SK-N-SH treated with all-trans-retinoic acid at 6 μM for 48 hours (cell line): ENCODE measurements at regions not wholly inside any gene's neighbourhood (a gene's known extent, or its start where the extent isn't known, plus 50 kb on each side); places are given as distances from the start of the nearest gene placed in this dataset.
"Not testable (repeated sequence)": the region's sequence is repeated elsewhere in the genome, so short reads cannot be mapped to it uniquely, and the experiment has no call there.

Experiments
- ATAC-seq: fragments of 200-7000 bp; cut with Tn5 transposase; 3 replicates; pipeline ENCODE4 v1.9.1; 2020; ENCODE audit warnings: mild to moderate bottlenecking, moderate library complexity
- ARNTL ChIP-seq: fragments of 450-650 bp; formaldehyde crosslinking; IDR thresholded peaks from 2 replicates; pipeline ENCODE4 v1.5.0; 2020; ENCODE audit warnings: low read depth, mild to moderate bottlenecking, moderate library complexity, borderline replicate concordance
- BACH2 ChIP-seq: fragments of 250-450 bp; sonication (Bioruptor Pico); IDR thresholded peaks from 2 replicates; pipeline ENCODE4 v1.9.0; 2021; ENCODE audit warnings: mild to moderate bottlenecking, borderline replicate concordance
- CREB5 ChIP-seq: fragments of 250-450 bp; sonication (Bioruptor Pico); IDR thresholded peaks from 2 replicates; pipeline ENCODE4 v1.5.1; 2020; ENCODE audit warnings: low read depth, mild to moderate bottlenecking, moderate library complexity
- CSDC2 ChIP-seq: fragments of 250-450 bp; sonication (Bioruptor Pico); IDR thresholded peaks from 2 replicates; pipeline ENCODE4 v1.5.0; 2020; ENCODE audit warnings: mild to moderate bottlenecking, moderate library complexity
- CSRNP3 ChIP-seq: fragments of 250-450 bp; sonication (Bioruptor Pico); IDR thresholded peaks from 2 replicates; pipeline ENCODE4 v1.5.1; 2021; ENCODE audit warnings: mild to moderate bottlenecking, moderate library complexity
- ESRRG ChIP-seq: fragments of 250-450 bp; sonication (Bioruptor Pico); IDR thresholded peaks from 2 replicates; pipeline ENCODE4 v1.6.1; 2021; ENCODE audit warnings: mild to moderate bottlenecking
- ISL1 ChIP-seq: fragments of 250-450 bp; sonication (Bioruptor Pico); IDR thresholded peaks from 2 replicates; pipeline ENCODE4 v2.1.2; 2022; ENCODE audit warnings: mild to moderate bottlenecking, moderate library complexity
- OSR1 ChIP-seq: fragments of 250-450 bp; sonication (Bioruptor Pico); IDR thresholded peaks from 2 replicates; pipeline ENCODE4 v1.8.0; 2022; ENCODE audit warnings: moderate library complexity, mild to moderate bottlenecking, inconsistent platforms
- PATZ1 ChIP-seq: fragments of 250-450 bp; sonication (Bioruptor Pico); IDR thresholded peaks from 2 replicates; pipeline ENCODE4 v1.8.0; 2020; ENCODE audit warnings: mild to moderate bottlenecking, moderate library complexity, borderline replicate concordance
- POU6F1 ChIP-seq: fragments of 250-450 bp; sonication (Bioruptor Pico); IDR thresholded peaks from 2 replicates; pipeline ENCODE4 v1.8.0; 2021; ENCODE audit warnings: low read depth, mild to moderate bottlenecking, moderate library complexity, borderline replicate concordance
- PPARA ChIP-seq: fragments of 250-450 bp; sonication (Bioruptor Pico); IDR thresholded peaks from 2 replicates; pipeline ENCODE4 v1.5.0; 2020; ENCODE audit warnings: mild to moderate bottlenecking, borderline replicate concordance
- RARB ChIP-seq: fragments of 250-450 bp; sonication (Bioruptor Pico); IDR thresholded peaks from 2 replicates; pipeline ENCODE4 v1.8.0; 2021; ENCODE audit warnings: mild to moderate bottlenecking, moderate library complexity
- SNAI2 ChIP-seq: fragments of 250-450 bp; sonication (Bioruptor Pico); IDR thresholded peaks from 2 replicates; pipeline ENCODE4 v1.5.0; 2020; ENCODE audit warnings: mild to moderate bottlenecking, moderate library complexity
- TOX ChIP-seq: fragments of 250-450 bp; sonication (Bioruptor Pico); IDR thresholded peaks from 2 replicates; pipeline ENCODE4 v1.8.0; 2021; ENCODE audit warnings: mild to moderate bottlenecking, moderate library complexity, borderline replicate concordance
- TSHZ2 ChIP-seq: fragments of 250-450 bp; sonication (Bioruptor Pico); IDR thresholded peaks from 2 replicates; pipeline ENCODE4 v1.5.0; 2020; ENCODE audit warnings: mild to moderate bottlenecking, moderate library complexity
- ZC3H10 ChIP-seq: fragments of 250-450 bp; sonication (Bioruptor Pico); IDR thresholded peaks from 2 replicates; pipeline ENCODE4 v1.5.1; 2021; ENCODE audit warnings: mild to moderate bottlenecking, moderate library complexity
- ZFP3 ChIP-seq: fragments of 250-450 bp; sonication (Bioruptor Pico); IDR thresholded peaks from 2 replicates; pipeline ENCODE4 v1.5.0; 2020; ENCODE audit warnings: mild to moderate bottlenecking, moderate library complexity
- ZFP30 ChIP-seq: fragments of 450-650 bp; formaldehyde crosslinking; IDR thresholded peaks from 2 replicates; pipeline ENCODE4 v1.5.0; 2022; ENCODE audit warnings: mild to moderate bottlenecking, moderate library complexity
- ZNF565 ChIP-seq: fragments of 450-650 bp; formaldehyde crosslinking; conservative IDR thresholded peaks from 2 replicates; pipeline ENCODE4 v1.5.0; 2020; ENCODE audit warnings: low read depth, mild to moderate bottlenecking, moderate library complexity
- ZNF70 ChIP-seq: fragments of 450-650 bp; formaldehyde crosslinking; IDR thresholded peaks from 2 replicates; pipeline ENCODE4 v1.5.0; 2020; ENCODE audit warnings: mild to moderate bottlenecking, moderate library complexity
- ZNF8 ChIP-seq: fragments of 450-650 bp; formaldehyde crosslinking; IDR thresholded peaks from 2 replicates; pipeline ENCODE4 v1.5.0; 2020; ENCODE audit warnings: mild to moderate bottlenecking, moderate library complexity

- TF ChIP-seq CSRNP3 (CRISPR knock-in tag) (no peak), CREB5 (CRISPR knock-in tag) (no peak)
- ATAC-seq, result no peak
Observed at GRCh38 chr5:120146787-120147186, 317.3 kb upstream of the PRR16 start.

GRCh38 chr5:120147911-120148310 lies 316.2 kb upstream of the PRR16 start:
- ATAC-seq, result not testable (repeated sequence)

GRCh38 chr5:120150770-120151169 lies 313.3 kb upstream of the PRR16 start:
- ATAC-seq, result peak; percentile 45; the same call in 2 of the 3 replicates
- TF ChIP-seq POU6F1 (CRISPR knock-in tag) (no peak), RARB (CRISPR knock-in tag) (no peak), CSRNP3 (CRISPR knock-in tag) (no peak), ZNF565 (CRISPR knock-in tag) (no peak), TOX (CRISPR knock-in tag) (no peak), SNAI2 (CRISPR knock-in tag) (no peak), ESRRG (CRISPR knock-in tag) (0 out of 2 replicates have a peak, but pooled peaks have one; percentile 21), ZFP3 (CRISPR knock-in tag) (no peak; the same call in 1 of the 2 replicates), ISL1 (CRISPR knock-in tag) (peak; percentile 64), ZNF8 (no peak), PPARA (CRISPR knock-in tag) (no peak), ARNTL (CRISPR knock-in tag) (no peak), ZFP30 (CRISPR knock-in tag) (no peak), BACH2 (no peak), ZNF70 (CRISPR knock-in tag) (no peak), TSHZ2 (no peak), ZC3H10 (CRISPR knock-in tag) (no peak), CREB5 (CRISPR knock-in tag) (no peak)
- TF ChIP-seq, all 23 proteins: peak for 2

GRCh38 chr5:120151181-120151580 lies 312.9 kb upstream of the PRR16 start:
- peak; percentile 32; the same call in 2 of the 3 replicates for ATAC-seq
- no peak for TF ChIP-seq RARB (CRISPR knock-in tag)
- no peak for TF ChIP-seq PATZ1 (CRISPR knock-in tag)
- TF ChIP-seq ARNTL (CRISPR knock-in tag), result no peak
- TF ChIP-seq ZNF8, result no peak
- TF ChIP-seq CSDC2 (CRISPR knock-in tag), result no peak
- no peak for TF ChIP-seq ZC3H10 (CRISPR knock-in tag)
- TF ChIP-seq CSRNP3 (CRISPR knock-in tag), result no peak
- TF ChIP-seq ZNF70 (CRISPR knock-in tag), result no peak
- TF ChIP-seq CREB5 (CRISPR knock-in tag), result no peak
- TF ChIP-seq ZNF565 (CRISPR knock-in tag), result no peak
- no peak for TF ChIP-seq OSR1
- no peak for TF ChIP-seq ZFP3 (CRISPR knock-in tag)
